Stimulated activated CD4-positive, alpha-beta T cell treated with anti-CD3 and anti-CD28 coated beads, Interleukin-2, amount 100 ng/mL, for 4 hours (primary cell): ENCODE measurements at regions not wholly inside any gene's neighbourhood (a gene's known extent, or its start where the extent isn't known, plus 50 kb on each side); places are given as distances from the start of the nearest gene placed in this dataset.

ENCODE experiments used
- DNase-seq: peaks from one replicate; pipeline ENCODE4 v3.0.0-alpha.2; 2020; ENCODE audit warnings: low read depth

DNA sequence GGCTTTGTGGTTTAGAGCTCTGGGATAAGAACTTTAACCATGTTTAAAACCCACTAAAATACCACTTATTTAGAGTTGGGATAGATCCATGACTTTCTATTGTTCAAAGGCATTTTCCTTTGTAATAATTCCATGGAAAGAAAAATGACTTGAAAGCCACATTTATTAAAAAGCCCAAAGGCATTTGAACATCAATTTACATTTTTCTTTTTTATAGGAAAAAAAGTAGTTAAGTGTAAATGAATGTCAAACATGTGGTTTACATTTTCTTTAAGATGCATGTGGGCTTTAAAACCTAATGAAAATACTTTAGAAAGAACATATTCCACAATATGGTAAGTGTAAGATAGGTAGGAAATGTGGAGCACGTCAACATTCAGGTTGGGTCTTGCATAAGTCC is 443.2 kb downstream of the TOX3 start:
- DNase-seq = no peak

- no peak for DNase-seq
These were observed 445.7 kb downstream of the TOX3 start for GRCh38 chr16:52101246-52101645.

- DNase-seq = no peak
These were observed 447.6 kb downstream of the TOX3 start for GRCh38 chr16:52099382-52099781.

- no peak for DNase-seq
These were observed 451.5 kb downstream of the TOX3 start for GRCh38 chr16:52095471-52095870.

- no peak for DNase-seq
These were observed 454.8 kb downstream of the TOX3 start for GRCh38 chr16:52092126-52092525.

GRCh38 chr16:52090080-52090479 is 456.9 kb downstream of the TOX3 start:
- no peak for DNase-seq

DNA sequence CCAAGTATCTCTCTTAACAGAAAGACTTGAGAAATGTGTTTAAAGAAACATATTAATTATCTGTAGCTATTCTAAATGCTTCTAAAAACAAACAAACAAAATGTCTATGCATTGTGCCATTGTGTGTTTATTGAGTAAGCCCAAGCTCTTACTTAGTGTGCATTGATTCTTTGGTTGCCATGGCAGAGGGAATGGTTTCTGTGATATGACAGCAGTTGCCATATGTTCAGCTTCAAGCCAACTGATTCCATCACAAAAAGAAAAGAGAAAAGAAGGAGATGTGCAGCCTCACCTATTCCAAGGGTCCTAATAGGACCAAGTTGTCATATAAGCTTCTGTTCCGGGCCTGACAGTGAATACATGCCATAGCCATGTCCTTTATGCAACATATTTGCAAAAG is 457.5 kb downstream of the TOX3 start:
- DNase-seq = no peak

DNA sequence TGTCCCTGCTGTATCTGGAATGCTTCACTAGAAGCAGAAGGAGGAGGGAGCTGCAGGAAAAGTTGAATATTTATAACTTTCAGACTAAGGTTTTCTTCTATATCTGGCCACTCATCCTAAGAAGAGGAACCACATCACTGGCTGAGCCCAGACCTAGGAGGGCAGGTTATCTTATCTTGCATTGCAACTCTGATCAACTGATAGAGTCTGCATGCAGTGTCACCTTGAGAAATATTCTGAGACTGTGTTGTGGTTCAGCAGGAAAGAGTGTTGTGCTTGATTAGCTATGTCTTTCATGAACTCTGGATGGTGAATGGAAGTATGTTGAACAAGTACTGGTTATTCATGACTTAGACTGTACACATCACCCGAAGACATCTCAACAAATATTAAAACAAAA is 460.0 kb downstream of the TOX3 start:
- no peak for DNase-seq

DNA sequence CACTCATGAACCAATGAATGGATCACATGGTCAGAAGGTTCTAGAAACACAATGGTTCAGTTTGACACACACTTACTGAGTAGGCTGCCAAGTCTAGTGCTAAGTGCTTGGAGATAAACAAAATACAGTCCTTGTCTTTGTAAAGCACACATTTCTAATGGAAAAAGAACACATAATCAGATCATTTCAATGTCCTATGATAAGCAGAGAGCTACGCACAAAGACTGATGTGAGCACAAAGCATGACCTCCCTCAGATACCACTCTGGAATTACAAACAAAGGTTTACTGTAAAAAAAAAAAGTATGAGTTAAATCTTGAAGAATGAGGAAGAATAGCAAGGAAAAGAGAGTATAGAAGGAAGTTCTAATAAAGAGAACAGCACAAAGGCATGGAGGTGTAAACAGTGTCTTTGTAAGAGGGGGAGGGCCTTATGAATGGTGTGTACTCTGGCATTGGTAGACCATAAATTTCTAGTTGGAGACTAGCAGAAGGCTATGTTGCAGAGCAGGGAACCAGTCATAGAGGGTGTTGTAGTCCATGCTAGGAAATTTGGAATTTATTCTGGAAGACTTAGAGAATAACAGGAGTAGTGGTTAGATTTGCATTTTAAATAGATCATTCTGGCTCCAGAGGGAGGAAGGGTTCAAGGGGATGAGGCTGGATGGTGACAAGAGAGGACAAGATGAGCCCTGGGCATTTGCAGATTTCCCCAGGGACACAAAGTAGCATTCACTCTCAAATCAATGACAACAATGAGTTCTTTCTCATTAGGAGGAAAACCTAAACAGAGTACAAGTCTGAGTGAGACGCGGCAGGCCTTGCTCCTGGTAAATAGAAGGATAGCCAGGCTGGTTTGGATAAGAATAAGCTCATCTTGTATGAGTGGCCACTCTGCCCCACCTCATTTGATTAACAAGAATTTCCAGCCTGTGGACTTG is 468.0 kb downstream of the TOX3 start:
- DNase-seq = no peak

- DNase-seq = no peak
These were observed 469.3 kb downstream of the TOX3 start for GRCh38 chr16:52077607-52078006.

GRCh38 chr16:52076801-52077201 is 470.1 kb downstream of the TOX3 start:
- no peak for DNase-seq

GRCh38 chr16:52076332-52076731 is 470.6 kb downstream of the TOX3 start:
- DNase-seq = no peak

DNA sequence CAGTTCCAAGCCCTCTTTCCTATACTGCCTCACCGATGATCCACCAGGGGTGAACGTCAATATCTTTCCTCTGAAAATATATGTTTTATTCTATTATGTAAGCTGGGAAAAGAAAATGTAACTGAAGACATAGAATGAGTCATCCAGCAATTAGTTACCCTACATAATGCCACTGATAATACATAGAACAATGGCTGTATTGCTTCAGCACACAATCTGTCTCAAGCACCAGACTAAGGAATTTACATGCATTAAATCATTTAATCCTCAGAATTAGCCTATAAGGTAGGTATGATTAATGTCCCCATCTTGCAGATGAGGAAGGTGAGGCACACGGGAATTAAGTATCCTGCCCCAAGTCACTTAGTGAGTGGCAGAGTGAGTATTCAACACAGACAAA is 472.8 kb downstream of the TOX3 start:
- no peak for DNase-seq

DNA sequence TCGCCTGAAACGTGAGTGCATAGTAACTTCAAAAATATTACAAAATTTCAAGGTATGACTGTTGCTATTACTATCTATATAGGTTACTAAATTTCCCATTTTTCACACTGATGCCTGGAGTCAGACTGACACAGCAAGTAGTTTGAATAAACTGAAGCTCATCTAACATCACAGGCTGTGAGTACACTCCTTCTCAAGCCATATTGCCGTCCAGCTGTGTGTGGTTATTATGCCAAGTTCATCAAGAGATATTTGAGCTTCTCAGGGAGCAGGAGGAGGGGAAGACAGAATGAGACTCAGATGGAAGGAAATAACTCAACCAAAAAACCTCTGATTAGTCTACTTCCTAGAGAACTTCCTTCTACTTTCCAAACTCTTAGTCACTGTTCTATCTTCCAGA is 473.9 kb downstream of the TOX3 start:
- DNase-seq = no peak

- DNase-seq = no peak
These were observed 475.8 kb downstream of the TOX3 start for GRCh38 chr16:52071101-52071500.

- no peak for DNase-seq
These were observed 476.4 kb downstream of the TOX3 start for GRCh38 chr16:52070341-52071057.

- DNase-seq = no peak
These were observed 477.1 kb downstream of the TOX3 start for GRCh38 chr16:52069866-52070265.

DNA sequence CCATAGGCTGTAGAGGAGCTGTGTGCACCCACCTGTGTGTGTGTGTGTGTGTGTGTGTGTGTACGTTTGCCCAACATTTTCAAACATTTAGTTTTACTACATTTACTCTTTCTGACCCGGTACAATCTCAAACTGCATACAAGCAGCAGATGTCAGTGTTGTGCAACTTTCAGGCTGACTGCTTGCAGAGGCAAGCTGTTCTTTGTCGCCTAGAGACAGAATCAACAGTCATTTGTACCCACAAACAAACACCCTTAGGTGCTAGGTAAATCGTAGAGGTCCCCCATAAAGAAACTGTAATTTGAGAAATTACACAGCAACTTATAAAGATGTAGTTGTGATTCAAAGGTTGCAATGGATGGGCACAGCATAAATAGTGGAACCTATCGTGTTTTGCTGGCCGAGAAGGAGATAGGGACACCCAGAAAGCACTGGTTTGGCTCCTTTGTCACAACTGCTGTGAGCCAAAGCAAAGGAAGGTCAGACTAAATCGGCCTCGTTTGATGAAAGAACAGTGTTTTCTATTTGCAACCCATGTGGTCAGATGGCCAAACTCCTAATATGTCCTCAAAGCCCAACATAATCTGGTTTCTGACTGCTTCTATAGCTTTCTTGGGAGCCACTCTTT is 478.4 kb downstream of the TOX3 start:
- DNase-seq = no peak

GRCh38 chr16:52066962-52067361 is 480.0 kb downstream of the TOX3 start:
- DNase-seq = no peak

DNA sequence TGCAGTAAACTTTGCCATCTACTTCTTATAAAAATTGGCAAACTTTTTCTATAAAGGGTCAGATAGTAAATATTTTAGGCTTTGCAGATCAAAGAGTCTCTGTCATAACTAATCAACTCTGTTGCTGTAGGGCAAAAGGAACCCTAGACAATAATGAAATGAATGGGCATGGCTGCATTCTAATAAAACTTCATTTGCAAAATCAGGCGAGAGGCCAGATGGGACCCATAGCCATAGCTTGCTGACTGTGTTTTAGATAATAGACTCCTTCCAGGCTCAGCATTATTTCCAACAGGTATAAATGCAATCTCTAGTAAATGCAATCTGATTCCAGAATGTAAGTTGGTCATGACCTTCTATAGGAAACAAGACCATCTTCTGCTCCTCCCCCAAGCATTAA is 490.7 kb downstream of the TOX3 start:
- DNase-seq = no peak

- no peak for DNase-seq
These were observed 491.6 kb downstream of the TOX3 start for GRCh38 chr16:52055381-52055780.

- DNase-seq = no peak
These were observed 492.6 kb downstream of the TOX3 start for GRCh38 chr16:52054326-52054725.

- DNase-seq = no peak
These were observed 494.1 kb downstream of the TOX3 start for GRCh38 chr16:52052818-52053217.
